ENCODE measurements at regions not wholly inside any gene's neighbourhood (a gene's known extent, or its start where the extent isn't known, plus 50 kb on each side); places are given as distances from the start of the nearest gene placed in this dataset.

DNA sequence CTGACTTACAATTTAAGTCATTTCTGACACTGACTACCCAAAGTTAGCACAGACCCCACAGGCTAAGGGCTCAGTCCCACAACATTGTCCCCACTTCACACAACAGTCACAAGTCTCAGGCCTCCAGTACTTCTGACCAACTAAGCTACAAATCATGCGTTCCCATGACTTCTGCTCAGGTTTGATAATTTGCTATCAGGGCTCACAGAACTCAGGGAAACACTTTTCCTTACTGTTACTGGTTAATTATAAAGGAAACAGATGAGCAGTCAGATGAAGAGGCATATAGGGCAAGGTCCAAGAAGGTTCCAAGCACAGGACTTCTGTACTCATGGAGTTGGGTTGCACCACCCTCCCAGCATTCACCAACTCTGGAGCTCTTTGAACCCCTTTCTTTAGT is 151.2 kb upstream of the TNR start:
- Histone ChIP-seq H3K4me1 (ENCODE audit: insufficient read depth, low read length) (no peaks in the 10 kb centered on the region), H3K36me3 (ENCODE audit: insufficient read depth, low read length) (no peaks in the 10 kb centered on the region), H3K27me3 (ENCODE audit: insufficient read depth, low read length) (no peaks in the 10 kb centered on the region), H3K4me3 (ENCODE audit: low read length) (no peak overlapping the region), H3K9me3 (ENCODE audit: low read length) (peaks cover 3% of the 10 kb centered on the region), H2AFZ (ENCODE audit: low read depth, low read length) (no peak overlapping the region)

DNA sequence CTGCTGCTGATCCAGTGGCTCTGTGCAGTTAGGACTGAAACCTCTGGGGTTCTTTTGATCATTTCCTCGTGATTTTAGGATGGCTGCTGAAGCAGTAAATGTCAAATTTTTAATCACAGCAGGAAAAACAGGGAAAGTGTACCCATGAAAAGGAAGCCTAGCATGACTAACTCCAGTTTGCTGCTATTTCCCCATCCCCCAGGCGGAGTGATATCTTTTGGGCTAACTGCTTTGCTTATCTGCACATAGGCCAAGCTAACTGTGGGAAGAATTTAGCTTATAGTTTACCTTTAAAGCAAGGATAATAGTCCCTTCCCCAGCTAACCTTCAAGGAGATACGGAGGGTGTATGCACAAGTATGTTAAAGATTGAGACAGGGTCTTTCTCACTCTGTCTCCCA is 149.8 kb upstream of the TNR start:
- no peak overlapping the region for H2AFZ ChIP-seq (ENCODE audit: low read depth, low read length)
- H3K4me3 ChIP-seq (ENCODE audit: low read length): no peak overlapping the region
- H3K36me3 ChIP-seq (ENCODE audit: insufficient read depth, low read length): no peaks in the 10 kb centered on the region
- no peaks in the 10 kb centered on the region for H3K4me1 ChIP-seq (ENCODE audit: insufficient read depth, low read length)
- no peaks in the 10 kb centered on the region for H3K27me3 ChIP-seq (ENCODE audit: insufficient read depth, low read length)
- H3K9me3 ChIP-seq (ENCODE audit: low read length): peaks cover 3% of the 10 kb centered on the region

DNA sequence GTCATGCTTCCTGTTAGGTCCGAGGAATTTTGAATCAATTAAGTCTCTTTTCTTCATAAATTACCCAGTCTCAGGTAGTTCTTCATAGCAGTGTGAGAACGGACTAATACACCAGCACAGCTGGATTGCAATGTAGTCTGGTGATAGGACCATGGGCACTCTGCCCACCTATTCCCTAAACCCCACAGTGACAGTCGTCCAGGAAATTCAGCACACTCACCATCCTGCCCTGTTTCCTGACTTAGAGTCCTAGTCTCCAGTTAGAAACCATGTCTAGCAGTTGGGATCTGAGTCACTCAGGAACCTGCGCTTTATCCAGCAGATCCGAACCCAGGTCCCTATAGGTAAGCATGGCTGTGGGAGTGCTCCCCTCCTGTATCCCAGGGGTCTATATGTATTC is 149.3 kb upstream of the TNR start:
- no peaks in the 10 kb centered on the region for H3K36me3 ChIP-seq (ENCODE audit: insufficient read depth, low read length)

DNA sequence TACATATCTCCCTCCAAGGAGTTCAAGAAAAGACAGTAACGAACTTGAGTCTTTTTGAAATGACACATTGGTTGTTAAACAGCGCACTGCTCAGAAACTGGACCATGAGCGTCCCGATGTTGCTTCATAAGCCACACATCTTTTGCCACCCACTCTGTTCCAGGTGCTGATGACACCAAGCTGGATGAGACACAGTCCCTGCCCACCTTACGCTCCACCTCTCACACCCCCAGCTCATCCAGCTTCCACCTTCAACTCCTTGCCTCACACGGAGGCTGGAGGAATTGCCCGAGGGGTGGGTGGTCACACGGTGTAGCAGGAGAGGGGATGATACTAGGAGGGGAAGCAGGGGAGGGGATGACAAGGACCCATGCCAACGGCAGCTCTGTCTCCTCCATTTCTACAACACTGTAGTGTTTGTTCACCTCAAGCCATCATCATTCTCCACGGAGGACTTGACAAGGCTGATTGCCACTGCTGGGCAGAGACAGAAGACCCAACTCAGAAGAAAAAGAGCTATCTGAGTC is 148.5 kb upstream of the TNR start:
- H3K36me3 ChIP-seq (ENCODE audit: insufficient read depth, low read length): no peaks in the 10 kb centered on the region
- H3K4me1 ChIP-seq (ENCODE audit: insufficient read depth, low read length): no peaks in the 10 kb centered on the region
- H3K9me3 ChIP-seq (ENCODE audit: low read length): peaks cover 3% of the 10 kb centered on the region
- no peak overlapping the region for H2AFZ ChIP-seq (ENCODE audit: low read depth, low read length)
- H3K27me3 ChIP-seq (ENCODE audit: insufficient read depth, low read length): no peaks in the 10 kb centered on the region
- no peak overlapping the region for H3K4me3 ChIP-seq (ENCODE audit: low read length)

More for the DNA sequence above, 149.3 kb upstream of the TNR start:
- Histone ChIP-seq H2AFZ (ENCODE audit: low read depth, low read length) (no peak overlapping the region), H3K27me3 (ENCODE audit: insufficient read depth, low read length) (no peaks in the 10 kb centered on the region), H3K4me1 (ENCODE audit: insufficient read depth, low read length) (no peaks in the 10 kb centered on the region), H3K9me3 (ENCODE audit: low read length) (peaks cover 3% of the 10 kb centered on the region), H3K4me3 (ENCODE audit: low read length) (no peak overlapping the region)

DNA sequence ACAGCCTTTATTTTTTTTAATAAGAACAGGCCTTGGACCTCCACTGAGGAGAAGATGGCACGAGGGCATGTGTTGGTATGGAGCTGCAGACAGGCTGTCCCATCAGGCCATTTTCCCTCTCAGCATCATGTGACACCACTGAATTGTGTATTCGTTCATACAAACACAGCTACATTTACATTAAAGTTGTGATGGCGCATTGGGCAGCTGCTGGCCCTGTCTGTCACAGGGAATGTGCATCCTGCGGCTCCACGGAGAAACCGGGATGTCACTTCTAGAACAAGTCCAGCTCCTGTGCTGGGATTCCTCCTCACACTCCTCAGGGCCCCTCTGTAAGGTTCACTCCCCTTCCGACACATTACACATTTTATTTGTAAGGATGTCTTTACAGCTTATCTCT is 147.6 kb upstream of the TNR start:
- Histone ChIP-seq H3K4me1 (ENCODE audit: insufficient read depth, low read length) (peaks cover 2% of the 10 kb centered on the region), H3K9me3 (ENCODE audit: low read length) (peaks cover 3% of the 10 kb centered on the region), H2AFZ (ENCODE audit: low read depth, low read length) (no peak overlapping the region)

DNA sequence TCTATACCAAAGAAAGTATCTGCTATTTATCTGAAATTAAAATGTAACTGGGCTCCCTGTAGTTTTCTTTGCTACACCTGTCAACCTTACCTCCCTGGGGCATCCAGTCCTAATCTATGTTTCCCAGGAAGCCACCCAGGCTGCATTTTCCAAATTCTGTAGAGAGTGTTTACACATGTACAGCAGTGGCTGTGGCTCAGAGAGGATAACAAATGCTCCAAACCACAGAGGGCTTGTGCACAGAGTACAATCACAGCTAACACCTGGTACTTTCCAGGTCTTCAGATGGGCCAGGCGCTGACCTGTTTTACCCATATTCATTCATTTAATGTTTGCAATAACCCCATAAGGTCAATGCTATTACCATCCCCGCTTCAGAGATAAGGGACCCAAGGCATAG is 146.5 kb upstream of the TNR start:
- no peaks in the 10 kb centered on the region for H3K9me3 ChIP-seq (ENCODE audit: low read length)
- no peaks in the 10 kb centered on the region for H3K36me3 ChIP-seq (ENCODE audit: insufficient read depth, low read length)
- no peak overlapping the region for H3K4me3 ChIP-seq (ENCODE audit: low read length)
- H2AFZ ChIP-seq (ENCODE audit: low read depth, low read length): no peak overlapping the region
- H3K27me3 ChIP-seq (ENCODE audit: insufficient read depth, low read length): no peaks in the 10 kb centered on the region
- H3K4me1 ChIP-seq (ENCODE audit: insufficient read depth, low read length): peaks cover 9% of the 10 kb centered on the region

More for the DNA sequence above, 147.6 kb upstream of the TNR start:
- Histone ChIP-seq H3K36me3 (ENCODE audit: insufficient read depth, low read length) (no peaks in the 10 kb centered on the region), H3K27me3 (ENCODE audit: insufficient read depth, low read length) (no peaks in the 10 kb centered on the region), H3K4me3 (ENCODE audit: low read length) (no peak overlapping the region)

DNA sequence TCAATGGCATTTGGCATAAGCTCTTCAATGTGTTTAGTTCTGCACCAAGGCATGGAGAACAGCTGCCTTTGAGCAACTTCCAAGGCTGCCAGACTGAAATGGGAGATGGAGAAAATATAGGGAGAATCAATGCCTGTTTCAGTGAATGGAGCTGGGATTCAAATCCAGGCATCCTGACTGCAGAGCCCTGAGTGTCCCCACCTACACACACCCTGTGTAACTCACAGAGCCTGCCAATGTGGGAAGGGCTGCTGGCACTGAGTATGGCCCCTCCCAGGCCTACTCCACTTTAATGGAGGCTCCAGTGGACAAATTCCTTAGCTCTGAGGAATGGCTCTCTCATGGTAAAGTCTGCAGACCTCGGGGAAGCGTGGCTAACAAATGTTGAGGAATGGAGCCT is 145.6 kb upstream of the TNR start:
- H2AFZ ChIP-seq (ENCODE audit: low read depth, low read length): no peak overlapping the region
- no peaks in the 10 kb centered on the region for H3K9me3 ChIP-seq (ENCODE audit: low read length)
- no peak overlapping the region for H3K4me3 ChIP-seq (ENCODE audit: low read length)
- H3K36me3 ChIP-seq (ENCODE audit: insufficient read depth, low read length): no peaks in the 10 kb centered on the region
- H3K4me1 ChIP-seq (ENCODE audit: insufficient read depth, low read length): peaks cover 9% of the 10 kb centered on the region
- no peaks in the 10 kb centered on the region for H3K27me3 ChIP-seq (ENCODE audit: insufficient read depth, low read length)

DNA sequence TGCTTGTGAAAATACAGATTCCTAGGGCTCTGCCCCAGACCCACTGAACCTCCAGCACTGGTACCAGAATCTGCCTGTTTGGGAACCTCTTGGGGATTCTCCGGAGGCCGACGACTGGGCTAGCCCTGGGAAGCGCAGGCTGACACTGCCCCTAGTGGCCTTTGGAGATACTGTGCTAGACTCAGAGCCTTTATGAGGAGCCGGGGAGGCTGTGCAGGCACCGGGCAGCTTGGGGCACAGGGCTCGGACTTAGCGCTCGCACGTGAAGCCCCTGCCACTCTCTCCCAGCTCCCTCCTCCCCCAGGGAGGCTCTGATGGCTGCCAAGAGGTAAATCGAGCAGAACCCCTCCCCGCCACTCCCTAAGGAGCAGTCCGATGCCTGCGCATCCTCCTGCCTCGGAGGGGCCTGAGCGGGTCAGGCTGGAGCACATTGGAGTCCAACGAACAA is 144.6 kb upstream of the TNR start:
- no peak overlapping the region for H2AFZ ChIP-seq (ENCODE audit: low read depth, low read length)
- no peaks in the 10 kb centered on the region for H3K36me3 ChIP-seq (ENCODE audit: insufficient read depth, low read length)
- H3K4me1 ChIP-seq (ENCODE audit: insufficient read depth, low read length): peaks cover 9% of the 10 kb centered on the region
- H3K4me3 ChIP-seq (ENCODE audit: low read length): no peak overlapping the region
- no peaks in the 10 kb centered on the region for H3K9me3 ChIP-seq (ENCODE audit: low read length)
- no peaks in the 10 kb centered on the region for H3K27me3 ChIP-seq (ENCODE audit: insufficient read depth, low read length)

DNA sequence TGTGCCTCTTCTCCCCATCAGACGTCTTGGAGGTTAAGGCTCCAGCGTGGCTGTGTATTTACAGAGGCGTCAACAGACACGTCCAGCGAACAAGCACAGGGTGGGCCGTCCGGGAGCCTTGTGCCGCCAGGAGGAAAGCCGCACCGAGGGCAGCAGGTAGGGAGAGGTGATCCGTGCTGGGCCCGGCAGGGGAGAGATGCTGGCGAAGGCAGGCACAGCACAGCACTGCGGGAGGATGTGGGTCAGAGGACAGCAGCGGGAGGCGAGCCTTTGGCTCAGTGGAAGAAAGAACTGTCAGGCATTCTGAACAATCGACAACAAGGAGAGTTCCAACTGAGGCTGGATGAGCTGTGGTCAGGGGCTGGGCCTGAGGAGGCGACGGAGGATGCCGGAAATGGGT is 144.1 kb upstream of the TNR start:
- Histone ChIP-seq H3K36me3 (ENCODE audit: insufficient read depth, low read length) (no peaks in the 10 kb centered on the region), H3K9me3 (ENCODE audit: low read length) (no peaks in the 10 kb centered on the region), H3K4me3 (ENCODE audit: low read length) (no peak overlapping the region), H3K4me1 (ENCODE audit: insufficient read depth, low read length) (peaks cover 9% of the 10 kb centered on the region), H2AFZ (ENCODE audit: low read depth, low read length) (no peak overlapping the region), H3K27me3 (ENCODE audit: insufficient read depth, low read length) (no peaks in the 10 kb centered on the region)

DNA sequence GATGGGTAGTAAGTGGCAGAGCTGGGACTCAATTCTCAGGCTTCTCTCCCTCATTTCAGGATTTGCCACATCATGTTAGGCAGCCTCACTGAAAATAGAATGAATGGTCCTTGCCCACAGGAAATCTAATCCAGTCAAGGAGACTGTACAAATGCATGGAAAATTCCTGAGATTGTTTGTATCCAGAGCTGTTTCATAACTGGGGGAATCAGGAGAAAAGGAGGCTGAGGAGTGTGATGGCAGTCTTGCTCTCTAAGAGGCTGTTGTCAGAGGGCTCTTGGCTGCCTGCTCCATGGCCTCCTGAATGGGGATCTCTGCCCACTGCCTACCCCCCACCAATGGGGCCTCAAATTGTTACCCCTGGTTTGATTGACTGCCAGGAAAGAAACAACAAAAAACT is 141.9 kb upstream of the TNR start:
- H3K27me3 ChIP-seq (ENCODE audit: insufficient read depth, low read length): no peaks in the 10 kb centered on the region

DNA sequence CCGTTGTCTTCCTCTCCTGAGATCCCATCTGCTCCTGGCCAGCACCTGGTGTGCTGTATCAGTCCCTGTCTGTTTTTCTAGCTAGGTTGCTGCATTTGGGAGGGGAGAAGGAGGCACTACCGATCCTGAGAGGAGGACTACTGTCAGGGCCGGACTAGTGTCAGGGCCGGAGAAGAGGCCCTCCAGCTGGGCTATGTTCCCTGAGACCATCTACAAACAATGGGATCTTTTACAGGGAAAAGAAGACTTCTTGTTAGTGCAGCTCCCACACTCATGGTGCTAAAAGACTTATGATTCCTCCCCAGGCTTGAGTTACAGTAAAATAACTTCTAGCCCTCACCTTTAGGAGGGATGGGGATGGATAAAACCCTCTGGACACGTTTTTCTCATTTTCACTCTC is 141.0 kb upstream of the TNR start:
- no peaks in the 10 kb centered on the region for H3K9me3 ChIP-seq (ENCODE audit: low read length)
- no peaks in the 10 kb centered on the region for H3K36me3 ChIP-seq (ENCODE audit: insufficient read depth, low read length)
- no peaks in the 10 kb centered on the region for H3K27me3 ChIP-seq (ENCODE audit: insufficient read depth, low read length)
- peaks cover 9% of the 10 kb centered on the region for H3K4me1 ChIP-seq (ENCODE audit: insufficient read depth, low read length)
- H3K4me3 ChIP-seq (ENCODE audit: low read length): no peak overlapping the region
- H2AFZ ChIP-seq (ENCODE audit: low read depth, low read length): no peak overlapping the region

More for the DNA sequence above, 141.9 kb upstream of the TNR start:
- Histone ChIP-seq H3K36me3 (ENCODE audit: insufficient read depth, low read length) (no peaks in the 10 kb centered on the region), H3K9me3 (ENCODE audit: low read length) (no peaks in the 10 kb centered on the region), H2AFZ (ENCODE audit: low read depth, low read length) (no peak overlapping the region), H3K4me3 (ENCODE audit: low read length) (no peak overlapping the region), H3K4me1 (ENCODE audit: insufficient read depth, low read length) (peaks cover 9% of the 10 kb centered on the region)

DNA sequence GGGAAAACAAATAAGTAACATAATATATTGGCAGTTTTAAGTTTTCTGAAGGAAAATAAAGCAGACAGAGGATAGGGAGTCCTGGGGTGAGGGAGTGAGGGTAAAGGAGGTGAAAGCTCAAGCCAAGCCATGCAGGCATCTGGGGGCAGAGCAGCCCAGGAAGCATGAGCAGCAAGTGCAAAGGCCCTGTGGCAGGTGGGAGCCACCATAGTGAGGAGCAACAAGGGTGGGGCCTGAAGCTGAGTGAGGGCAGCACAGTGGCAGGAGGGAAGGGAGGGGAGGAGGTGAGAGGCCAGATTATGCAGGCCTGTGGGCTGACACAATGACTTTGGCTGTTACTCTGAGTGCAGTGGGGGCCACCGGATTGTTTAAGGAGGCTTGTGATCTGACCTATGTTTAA is 138.8 kb upstream of the TNR start:
- no peaks in the 10 kb centered on the region for H3K36me3 ChIP-seq (ENCODE audit: insufficient read depth, low read length)
- H3K9me3 ChIP-seq (ENCODE audit: low read length): no peaks in the 10 kb centered on the region
- H2AFZ ChIP-seq (ENCODE audit: low read depth, low read length): no peak overlapping the region
- H3K27me3 ChIP-seq (ENCODE audit: insufficient read depth, low read length): no peaks in the 10 kb centered on the region
- H3K4me3 ChIP-seq (ENCODE audit: low read length): no peak overlapping the region
- peaks cover 9% of the 10 kb centered on the region for H3K4me1 ChIP-seq (ENCODE audit: insufficient read depth, low read length)

DNA sequence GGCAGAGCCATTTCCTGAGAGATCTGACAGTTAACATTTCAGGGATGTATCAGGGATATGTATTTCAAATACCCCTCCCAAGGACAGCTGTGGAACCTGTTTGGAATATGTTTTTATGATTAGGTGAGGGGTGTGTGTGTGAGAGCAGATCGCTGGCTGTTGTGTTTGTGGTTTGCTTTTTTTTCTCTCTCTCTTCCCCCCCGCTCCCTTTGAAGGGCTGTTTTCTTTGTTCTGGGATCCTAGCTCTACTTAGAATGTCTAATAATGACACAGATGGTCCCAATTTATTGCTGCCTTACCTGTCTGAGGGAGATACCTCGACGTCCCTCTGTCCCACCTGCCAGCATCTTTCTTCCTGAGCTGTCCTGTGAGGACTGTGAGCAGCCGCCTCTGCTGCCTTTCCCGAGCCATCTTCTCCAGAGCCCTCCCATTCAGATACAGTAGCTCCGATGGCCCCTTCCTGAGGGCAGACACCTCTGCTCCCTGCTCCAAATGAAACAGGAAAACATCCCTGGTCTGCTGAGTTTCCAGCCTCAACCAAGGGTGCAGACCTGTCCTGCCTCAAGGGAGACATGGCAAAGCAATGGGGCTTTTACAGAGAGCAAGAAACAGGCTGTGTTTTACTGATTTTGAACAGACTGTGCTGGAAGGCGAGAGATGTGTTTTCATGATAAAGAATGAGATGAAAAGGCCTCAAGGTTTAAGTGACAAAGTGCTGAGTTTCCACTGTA is 138.0 kb upstream of the TNR start:
- no peak overlapping the region for H3K4me3 ChIP-seq (ENCODE audit: low read length)
- H3K27me3 ChIP-seq (ENCODE audit: insufficient read depth, low read length): no peaks in the 10 kb centered on the region
- no peak overlapping the region for H2AFZ ChIP-seq (ENCODE audit: low read depth, low read length)
- H3K36me3 ChIP-seq (ENCODE audit: insufficient read depth, low read length): no peaks in the 10 kb centered on the region
- H3K9me3 ChIP-seq (ENCODE audit: low read length): no peaks in the 10 kb centered on the region
- peaks cover 9% of the 10 kb centered on the region for H3K4me1 ChIP-seq (ENCODE audit: insufficient read depth, low read length)

DNA sequence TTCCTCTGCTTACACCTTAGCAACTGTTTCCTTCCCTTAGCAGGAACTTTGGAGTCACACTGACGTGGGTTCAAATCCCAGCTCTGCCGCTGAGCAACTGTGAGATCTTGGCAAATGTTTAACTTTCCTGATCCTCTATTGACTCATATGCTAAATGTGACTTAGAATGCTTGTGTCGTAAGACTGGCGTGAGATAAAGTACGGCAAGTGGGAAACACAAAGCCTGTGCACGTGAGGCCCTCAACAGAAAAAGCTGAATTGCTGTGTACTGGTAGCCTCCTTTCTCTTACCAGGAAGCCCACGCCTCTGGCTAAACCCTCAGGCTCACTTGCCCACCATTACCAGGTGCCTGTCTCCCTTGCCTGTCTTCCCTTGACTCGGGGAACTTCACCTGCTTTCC is 135.4 kb upstream of the TNR start:
- H3K4me1 ChIP-seq (ENCODE audit: insufficient read depth, low read length): no peaks in the 10 kb centered on the region
- H2AFZ ChIP-seq (ENCODE audit: low read depth, low read length): no peak overlapping the region
- H3K36me3 ChIP-seq (ENCODE audit: insufficient read depth, low read length): no peaks in the 10 kb centered on the region
- no peaks in the 10 kb centered on the region for H3K9me3 ChIP-seq (ENCODE audit: low read length)
- H3K4me3 ChIP-seq (ENCODE audit: low read length): no peak overlapping the region
- H3K27me3 ChIP-seq (ENCODE audit: insufficient read depth, low read length): no peaks in the 10 kb centered on the region
